ENCODE measurements at regions not wholly inside any gene's neighbourhood (a gene's known extent, or its start where the extent isn't known, plus 50 kb on each side); places are given as distances from the start of the nearest gene placed in this dataset.
A peak's percentile ranks its signal among the peaks of the same experiment; 100 is the strongest.

GRCh38 chr6:4506792-4507191, 269.4 kb upstream of the CDYL start:
- DNase-seq (ENCODE audit: low read depth): peak; percentile 7
- no peak overlapping the region for H3K4me3 ChIP-seq (ENCODE audit: low read depth, low read length)
- no peak for TF ChIP-seq CTCF (IDR thresholded peaks at IDR 0.05; ENCODE audit: insufficient read depth, low read depth, low read length)

DNA sequence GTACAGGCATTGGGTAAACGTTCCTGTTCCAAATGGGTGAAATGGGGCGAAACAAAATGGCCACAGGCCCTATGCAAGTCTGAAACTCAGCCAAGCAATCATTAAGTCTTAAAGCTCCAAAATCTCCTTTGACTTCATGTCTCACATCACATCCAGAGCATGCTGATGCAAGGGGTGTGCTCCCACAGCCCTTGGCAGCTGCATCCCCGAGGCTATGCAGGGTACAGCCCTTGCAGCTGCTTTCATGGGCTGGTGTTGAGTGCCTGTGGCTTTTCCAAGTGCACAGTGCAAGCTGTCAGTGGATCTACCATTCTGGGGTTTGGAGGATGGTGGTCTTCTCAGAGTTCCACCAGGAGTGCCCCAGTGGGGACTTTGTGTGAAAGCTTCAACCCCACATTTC, 270.0 kb upstream of the CDYL start:
- no peak for TF ChIP-seq CTCF (IDR thresholded peaks at IDR 0.05; ENCODE audit: insufficient read depth, low read depth, low read length)
- no peak overlapping the region for H3K4me3 ChIP-seq (ENCODE audit: low read depth, low read length)
- no peak for DNase-seq (ENCODE audit: low read depth)

DNA sequence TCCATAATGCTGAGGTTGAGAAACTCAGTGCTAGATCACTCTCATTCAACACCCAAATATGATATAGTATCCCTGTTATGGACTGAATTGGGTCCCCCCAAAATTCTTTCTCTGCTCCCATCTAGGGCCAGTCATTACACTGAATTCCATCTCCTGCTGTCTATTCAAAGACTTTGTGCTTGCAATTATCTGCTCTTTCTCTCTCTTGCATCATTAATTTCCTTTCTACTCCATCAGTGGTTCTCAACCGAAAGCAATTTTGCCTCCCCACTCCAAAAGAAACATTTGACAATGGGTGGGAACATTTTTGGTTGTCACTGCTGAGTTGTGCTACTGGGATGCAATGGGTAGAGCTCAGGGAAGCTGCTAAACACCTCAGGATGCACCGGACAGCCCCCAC, 271.5 kb upstream of the CDYL start:
- no peak for DNase-seq (ENCODE audit: low read depth)
- TF ChIP-seq CTCF (IDR thresholded peaks at IDR 0.05; ENCODE audit: insufficient read depth, low read depth, low read length): no peak

GRCh38 chr6:4503700-4504099, 272.5 kb upstream of the CDYL start:
- no peak for DNase-seq (ENCODE audit: low read depth)
- TF ChIP-seq CTCF (IDR thresholded peaks at IDR 0.05; ENCODE audit: insufficient read depth, low read depth, low read length): no peak

More for the DNA sequence above, 271.5 kb upstream of the CDYL start:
- H3K4me3 ChIP-seq (ENCODE audit: low read depth, low read length): no peak overlapping the region

GRCh38 chr6:4496284-4496683, 279.9 kb upstream of the CDYL start:
- no peak overlapping the region for H3K4me3 ChIP-seq (ENCODE audit: low read depth, low read length)
- TF ChIP-seq CTCF (IDR thresholded peaks at IDR 0.05; ENCODE audit: insufficient read depth, low read depth, low read length): no peak
- no peak for DNase-seq (ENCODE audit: low read depth)

More at GRCh38 chr6:4503700-4504099, 272.5 kb upstream of the CDYL start:
- H3K4me3 ChIP-seq (ENCODE audit: low read depth, low read length): no peak overlapping the region

DNA sequence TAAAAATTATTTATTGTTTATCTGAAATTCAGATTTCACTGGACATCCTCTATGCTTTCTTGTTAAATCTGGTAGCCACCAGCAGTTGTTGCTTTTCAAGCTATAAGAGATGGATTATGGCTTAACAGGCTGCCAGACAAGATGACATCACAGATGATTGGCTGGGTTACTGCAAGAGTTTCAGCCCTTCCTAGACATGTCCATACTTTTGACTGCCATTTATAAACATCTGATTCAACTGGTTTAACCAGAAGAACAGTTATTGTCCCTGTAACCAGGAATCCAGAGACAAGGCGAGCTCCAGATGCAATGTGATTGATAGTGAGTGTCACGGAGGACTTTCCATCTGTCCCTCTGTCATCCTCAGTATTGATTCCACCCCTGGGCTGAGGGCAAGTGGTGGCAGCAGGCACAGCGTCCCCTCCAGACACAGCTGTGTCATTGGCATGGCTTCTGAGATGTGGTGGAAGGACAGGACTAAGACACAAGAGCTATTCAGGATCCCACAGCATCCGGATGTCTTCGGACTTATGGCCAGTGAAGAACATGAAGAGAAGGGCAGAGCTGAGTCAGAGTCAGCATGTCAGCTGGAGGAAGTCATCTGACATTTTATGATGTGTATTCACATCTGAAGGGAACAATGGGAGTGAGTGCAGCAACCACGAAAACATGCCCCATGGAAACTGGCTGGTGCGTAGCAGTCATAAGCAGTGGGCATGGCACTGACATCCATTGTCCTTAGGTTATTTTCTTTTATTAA, 284.5 kb upstream of the CDYL start:
- DNase-seq (ENCODE audit: low read depth): peak; percentile 23
- TF ChIP-seq CTCF (IDR thresholded peaks at IDR 0.05; ENCODE audit: insufficient read depth, low read depth, low read length): no peak
- H3K4me3 ChIP-seq (ENCODE audit: low read depth, low read length): no peak overlapping the region

- peak; percentile 38 for DNase-seq (ENCODE audit: low read depth)
Measured at GRCh38 chr6:4489538-4489937, 286.7 kb upstream of the CDYL start.

More at GRCh38 chr6:4489538-4489937, 286.7 kb upstream of the CDYL start:
- no peak for TF ChIP-seq CTCF (IDR thresholded peaks at IDR 0.05; ENCODE audit: insufficient read depth, low read depth, low read length)
- H3K4me3 ChIP-seq (ENCODE audit: low read depth, low read length): no peak overlapping the region

Data from fibroblast of villous mesenchyme (primary cell).